Right lobe of liver (tissue), 6 donors: ENCODE measurements at regions not wholly inside any gene's neighbourhood (a gene's known extent, or its start where the extent isn't known, plus 50 kb on each side); places are given as distances from the start of the nearest gene placed in this dataset.

Experiments
- ATAC-seq, 4 donors: fragments of 200-7000 bp; cut with Tn5 transposase; one replicate each; pipeline ENCODE4 v1.9.1; 2020; ENCODE audit warnings: mild to moderate bottlenecking in 4 of 4, moderate library complexity in 4 of 4
- DNase-seq, 3 donors: peaks; one replicate each; pipeline ENCODE4 v3.0.0-alpha.2; 2020
- H3K27ac ChIP-seq, 3 donors: fragments of 200-600 bp; one replicate each; pipeline ENCODE4 v1.8.0; 2022
- H3K27me3 ChIP-seq, 2 donors: fragments of 200-600 bp; one replicate each; pipeline ENCODE4 v1.8.0; 2022
- H3K36me3 ChIP-seq, 4 donors: fragments of 200-600 bp; sonication (generic) in 1 of 4; one replicate each; pipeline versions ENCODE4 v1.5.1 to v1.8.0; 2017 to 2022; ENCODE audit warnings: control low read depth in 1 of 4
- H3K4me1 ChIP-seq, 4 donors: fragments of 200-600 bp; sonication (generic) in 1 of 4; one replicate each; pipeline versions ENCODE4 v1.5.1 to v1.8.0; 2017 to 2022; ENCODE audit warnings: control low read depth in 1 of 4
- H3K4me3 ChIP-seq, 3 donors: fragments of 200-600 bp; one replicate each; pipeline ENCODE4 v1.8.0; 2022
- H3K9me3 ChIP-seq, 4 donors: fragments of 200-600 bp; sonication (generic) in 1 of 4; one replicate each; pipeline versions ENCODE4 v1.5.1 to v1.8.0; 2017 to 2022; ENCODE audit warnings: control low read depth in 1 of 4
- POLR2A ChIP-seq: fragments of 450-650 bp; IDR thresholded peaks from one replicate; pipeline ENCODE4 v1.6.1; 2017; ENCODE audit warnings: antibody characterized with exemption, mild to moderate bottlenecking
- WGBS: methylation state at CpG from one replicate; pipeline ENCODE4 v1.1.6; 2018; ENCODE audit warnings: low coverage, low lambda C conversion rate; ENCODE audit not compliant: insufficient coverage; ENCODE audit errors: missing lambda C conversion rate; 5-methylcytosine and 5-hydroxymethylcytosine counted together
- intact Hi-C, 2 donors: fragments of 100-400 bp; cut with DNase I; formaldehyde crosslinking; loops; one replicate each; pipeline versions ENCODE4 v1.11.2 to v1.14.1; 2022
- TF ChIP-seq, protein P1 (sequence below), 4 donors: fragments of 200-600 bp in 3 of 4; fragments of 450-650 bp in 1 of 4; IDR thresholded peaks; one replicate each; pipeline versions ENCODE4 v1.5.1 to v1.8.0; 2016 to 2022; ENCODE audit warnings: antibody characterized with exemption in 4 of 4, mild to moderate bottlenecking in 2 of 4
- donor health status: DM: no; HTN: yes; CAD: no.
- donor health status: DM: no; HTN: no; CAD: no.
- donor health status: DM: no; HTN: no; CAD: no.
- donor health status: DM: no; HTN: yes; CAD: no.
- donor health status: DM: no; HTN: yes; CAD: no.

DNA sequence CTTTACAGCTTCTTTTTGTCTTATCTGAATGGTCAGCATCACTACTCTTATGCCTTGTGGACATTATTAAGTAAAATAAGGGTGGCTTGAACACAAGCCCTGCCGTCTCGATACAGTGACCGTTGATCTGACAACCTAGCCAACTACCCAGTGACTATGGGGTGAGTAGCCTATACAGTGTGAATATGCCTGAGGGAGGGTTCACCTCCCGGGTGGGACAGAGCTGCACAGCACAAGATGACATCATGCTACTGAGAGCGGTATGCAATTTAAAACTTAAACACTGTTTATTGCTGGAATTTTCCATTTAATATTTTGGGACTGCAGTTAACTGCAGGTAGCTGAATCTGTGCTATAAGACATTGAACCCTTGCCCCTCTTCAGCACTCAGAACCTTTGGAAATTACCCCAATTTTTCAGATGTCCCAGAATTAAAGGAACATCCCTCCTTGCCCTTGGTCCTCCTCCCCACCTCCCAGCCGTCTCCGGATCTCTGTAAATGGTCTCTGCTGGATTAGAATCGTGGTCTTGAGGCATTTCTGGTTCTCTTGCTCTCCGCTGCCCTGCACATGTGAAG lies 618.5 kb downstream of the PTPRU start:
- Histone ChIP-seq H3K4me1 (no peaks in the 10 kb centered on the region), H3K9me3 (no peaks in the 10 kb centered on the region), H3K27me3 (no peaks in the 10 kb centered on the region), H3K27ac (no peak overlapping the region), H3K36me3 (no peaks in the 10 kb centered on the region), H3K4me3 (no peak overlapping the region)
- DNase-seq (no peak), ATAC-seq (no peak)
- TF ChIP-seq POLR2A = no peak
- intact Hi-C loops = no loop called here
- WGBS = 58% methylated on average over 9 of the region's 9 CpGs

DNA sequence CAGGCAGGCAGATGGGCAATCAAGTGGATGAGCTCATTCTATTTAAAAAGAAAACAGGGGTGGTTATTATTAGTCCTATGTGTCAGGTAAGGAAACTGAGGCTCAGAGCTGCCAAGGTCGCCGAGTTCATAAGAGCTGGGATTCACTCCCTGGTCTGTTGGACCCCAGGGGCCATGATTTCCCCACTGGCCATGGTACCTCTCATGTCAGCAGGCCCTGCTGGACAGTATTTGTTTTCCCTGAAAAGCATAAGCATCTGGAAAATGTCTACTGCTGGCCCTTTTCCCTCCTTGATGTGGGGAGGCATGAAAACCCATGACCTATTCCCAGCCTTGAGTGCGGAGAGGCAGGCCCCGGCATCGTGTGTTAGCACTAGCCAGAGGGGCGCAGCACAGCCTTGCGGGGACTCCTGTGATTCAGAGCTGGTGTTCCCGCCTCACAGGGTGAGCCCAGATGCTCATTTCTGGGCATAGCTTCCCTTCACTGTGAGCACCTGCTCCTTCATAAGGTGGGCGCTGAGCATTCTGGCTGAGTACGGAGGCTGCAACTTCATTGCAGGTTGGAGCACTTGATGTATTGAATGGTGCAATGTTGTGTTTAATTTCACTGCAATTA lies 617.5 kb downstream of the PTPRU start:
- H3K27me3 ChIP-seq = no peaks in the 10 kb centered on the region
- no peak overlapping the region for H3K27ac ChIP-seq
- WGBS = 92% methylated on average over 5 of the region's 10 CpGs
- H3K4me1 ChIP-seq = no peaks in the 10 kb centered on the region
- no peak for TF ChIP-seq POLR2A
- TF ChIP-seq, protein P1, sequence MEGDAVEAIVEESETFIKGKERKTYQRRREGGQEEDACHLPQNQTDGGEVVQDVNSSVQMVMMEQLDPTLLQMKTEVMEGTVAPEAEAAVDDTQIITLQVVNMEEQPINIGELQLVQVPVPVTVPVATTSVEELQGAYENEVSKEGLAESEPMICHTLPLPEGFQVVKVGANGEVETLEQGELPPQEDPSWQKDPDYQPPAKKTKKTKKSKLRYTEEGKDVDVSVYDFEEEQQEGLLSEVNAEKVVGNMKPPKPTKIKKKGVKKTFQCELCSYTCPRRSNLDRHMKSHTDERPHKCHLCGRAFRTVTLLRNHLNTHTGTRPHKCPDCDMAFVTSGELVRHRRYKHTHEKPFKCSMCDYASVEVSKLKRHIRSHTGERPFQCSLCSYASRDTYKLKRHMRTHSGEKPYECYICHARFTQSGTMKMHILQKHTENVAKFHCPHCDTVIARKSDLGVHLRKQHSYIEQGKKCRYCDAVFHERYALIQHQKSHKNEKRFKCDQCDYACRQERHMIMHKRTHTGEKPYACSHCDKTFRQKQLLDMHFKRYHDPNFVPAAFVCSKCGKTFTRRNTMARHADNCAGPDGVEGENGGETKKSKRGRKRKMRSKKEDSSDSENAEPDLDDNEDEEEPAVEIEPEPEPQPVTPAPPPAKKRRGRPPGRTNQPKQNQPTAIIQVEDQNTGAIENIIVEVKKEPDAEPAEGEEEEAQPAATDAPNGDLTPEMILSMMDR (IDR thresholded peaks at IDR 0.05) = no peak
- no peaks in the 10 kb centered on the region for H3K36me3 ChIP-seq
- no peak overlapping the region for H3K4me3 ChIP-seq
- no peaks in the 10 kb centered on the region for H3K9me3 ChIP-seq
- ATAC-seq = no peak
- DNase-seq = no peak
- intact Hi-C loops = no loop called here

- ATAC-seq (no peak), DNase-seq (no peak)
- Histone ChIP-seq H3K4me3 (no peak overlapping the region), H3K27me3 (no peaks in the 10 kb centered on the region), H3K27ac (no peak overlapping the region), H3K4me1 (no peaks in the 10 kb centered on the region), H3K36me3 (no peaks in the 10 kb centered on the region), H3K9me3 (no peaks in the 10 kb centered on the region)
- intact Hi-C loops = no loop called here
- TF ChIP-seq POLR2A = no peak
- TF ChIP-seq, protein P1 (IDR thresholded peaks at IDR 0.05) = no peak
- no CpG with 5 or more reads among the region's 9 CpGs for WGBS
These were observed 615.9 kb downstream of the PTPRU start for GRCh38 chr1:29852248-29852647.

DNA sequence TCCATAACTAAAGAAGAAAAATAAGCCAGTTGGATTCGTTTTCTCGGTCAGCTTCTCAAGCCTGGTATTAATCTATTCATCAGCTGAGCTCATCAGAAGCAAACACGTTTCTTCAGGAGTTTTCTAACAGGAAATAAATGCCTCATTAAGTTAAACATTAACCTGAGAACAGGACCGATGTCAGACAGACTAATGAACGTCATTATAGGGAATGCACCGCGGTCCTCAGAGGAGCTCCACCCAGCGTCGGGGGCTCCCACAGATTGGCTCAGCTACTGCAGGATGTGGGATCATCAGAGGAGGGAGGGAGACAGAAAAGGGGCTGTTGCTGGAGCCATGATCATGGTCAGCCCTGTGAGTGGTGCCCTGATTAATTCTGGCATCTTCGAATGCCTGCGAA lies 615.4 kb downstream of the PTPRU start:
- no peak for TF ChIP-seq POLR2A
- TF ChIP-seq, protein P1 (IDR thresholded peaks at IDR 0.05) = no peak
- 49% methylated on average over 11 of the region's 11 CpGs for WGBS
- ATAC-seq (no peak), DNase-seq (no peak)
- Histone ChIP-seq H3K4me1 (no peaks in the 10 kb centered on the region), H3K27me3 (no peaks in the 10 kb centered on the region), H3K4me3 (no peak overlapping the region), H3K9me3 (no peaks in the 10 kb centered on the region), H3K27ac (no peak overlapping the region), H3K36me3 (no peaks in the 10 kb centered on the region)
- intact Hi-C loops = no loop called here

GRCh38 chr1:29849991-29850757 lies 613.9 kb downstream of the PTPRU start:
- Histone ChIP-seq H3K27ac (no peak overlapping the region), H3K4me3 (no peak overlapping the region), H3K36me3 (no peaks in the 10 kb centered on the region), H3K4me1 (no peaks in the 10 kb centered on the region), H3K27me3 (no peaks in the 10 kb centered on the region), H3K9me3 (no peaks in the 10 kb centered on the region)
- no peak for TF ChIP-seq POLR2A
- TF ChIP-seq, protein P1 (IDR thresholded peaks at IDR 0.05) = no peak
- WGBS = 39% methylated on average over 9 of the region's 14 CpGs
- ATAC-seq (no peak), DNase-seq (no peak)
- intact Hi-C loops = no loop called here
